ENCODE measurements at regions not wholly inside any gene's neighbourhood (a gene's known extent, or its start where the extent isn't known, plus 50 kb on each side); places are given as distances from the start of the nearest gene placed in this dataset.

GRCh38 chr4:137063961-137064360 is 468.3 kb downstream of the PCDH18 start:
- no peak for TF ChIP-seq CTCF (IDR thresholded peaks at IDR 0.05)
- no peak for DNase-seq
- H3K36me3 Mint-ChIP-seq (ENCODE audit: low read depth), result no peaks in the 10 kb centered on the region
- no peak overlapping the region for H3K27ac Mint-ChIP-seq
- H3K9me3 Mint-ChIP-seq, result no peaks in the 10 kb centered on the region
- no peaks in the 10 kb centered on the region for H3K27me3 Mint-ChIP-seq (ENCODE audit: insufficient read depth)
- H3K4me1 Mint-ChIP-seq (ENCODE audit: low read depth), result no peaks in the 10 kb centered on the region
- H3K4me3 Mint-ChIP-seq, result no peak overlapping the region

- H3K4me1 Mint-ChIP-seq (ENCODE audit: low read depth), result no peaks in the 10 kb centered on the region
- no peak for DNase-seq
- H3K4me3 Mint-ChIP-seq, result no peak overlapping the region
- no peaks in the 10 kb centered on the region for H3K27me3 Mint-ChIP-seq (ENCODE audit: insufficient read depth)
- H3K9me3 Mint-ChIP-seq, result no peaks in the 10 kb centered on the region
- H3K36me3 Mint-ChIP-seq (ENCODE audit: low read depth), result no peaks in the 10 kb centered on the region
- no peak overlapping the region for H3K27ac Mint-ChIP-seq
- no peak for TF ChIP-seq CTCF (IDR thresholded peaks at IDR 0.05)
Observed at GRCh38 chr4:137043184-137043583, 489.1 kb downstream of the PCDH18 start.

- H3K4me3 Mint-ChIP-seq, result no peak overlapping the region
- no peaks in the 10 kb centered on the region for H3K27me3 Mint-ChIP-seq (ENCODE audit: insufficient read depth)
- TF ChIP-seq CTCF (IDR thresholded peaks at IDR 0.05), result no peak
- no peak overlapping the region for H3K27ac Mint-ChIP-seq
- H3K9me3 Mint-ChIP-seq, result no peaks in the 10 kb centered on the region
- no peaks in the 10 kb centered on the region for H3K4me1 Mint-ChIP-seq (ENCODE audit: low read depth)
- no peaks in the 10 kb centered on the region for H3K36me3 Mint-ChIP-seq (ENCODE audit: low read depth)
- no peak for DNase-seq
Observed at GRCh38 chr4:137039370-137039769, 492.9 kb downstream of the PCDH18 start.

- Mint-ChIP-seq H3K4me3 (no peak overlapping the region), H3K27ac (no peak overlapping the region), H3K27me3 (ENCODE audit: insufficient read depth) (no peaks in the 10 kb centered on the region), H3K4me1 (ENCODE audit: low read depth) (no peaks in the 10 kb centered on the region), H3K36me3 (ENCODE audit: low read depth) (no peaks in the 10 kb centered on the region), H3K9me3 (no peaks in the 10 kb centered on the region)
- DNase-seq, result no peak
- TF ChIP-seq CTCF (IDR thresholded peaks at IDR 0.05), result no peak
Observed at GRCh38 chr4:137032222-137032621, 500.1 kb downstream of the PCDH18 start.

GRCh38 chr4:137029026-137029425 is 503.3 kb downstream of the PCDH18 start:
- no peak for TF ChIP-seq CTCF (IDR thresholded peaks at IDR 0.05)
- H3K36me3 Mint-ChIP-seq (ENCODE audit: low read depth), result no peaks in the 10 kb centered on the region
- no peaks in the 10 kb centered on the region for H3K27me3 Mint-ChIP-seq (ENCODE audit: insufficient read depth)
- no peaks in the 10 kb centered on the region for H3K4me1 Mint-ChIP-seq (ENCODE audit: low read depth)
- no peak for DNase-seq
- no peak overlapping the region for H3K27ac Mint-ChIP-seq
- no peaks in the 10 kb centered on the region for H3K9me3 Mint-ChIP-seq
- no peak overlapping the region for H3K4me3 Mint-ChIP-seq

GRCh38 chr4:137025484-137026059 is 506.7 kb downstream of the PCDH18 start:
- no peaks in the 10 kb centered on the region for H3K9me3 Mint-ChIP-seq
- H3K36me3 Mint-ChIP-seq (ENCODE audit: low read depth), result no peaks in the 10 kb centered on the region
- TF ChIP-seq CTCF (IDR thresholded peaks at IDR 0.05), result no peak
- H3K4me1 Mint-ChIP-seq (ENCODE audit: low read depth), result no peaks in the 10 kb centered on the region
- no peak overlapping the region for H3K4me3 Mint-ChIP-seq
- H3K27ac Mint-ChIP-seq, result no peak overlapping the region
- DNase-seq, result no peak
- H3K27me3 Mint-ChIP-seq (ENCODE audit: insufficient read depth), result no peaks in the 10 kb centered on the region; the same call in 1 of the 2 replicates

All from HFFc6 (cell line).